EL (cell line): ENCODE measurements at regions not wholly inside any gene's neighbourhood (a gene's known extent, or its start where the extent isn't known, plus 50 kb on each side); places are given as distances from the start of the nearest gene placed in this dataset.

Source experiments
- DNase-seq: peaks from one replicate; pipeline ENCODE4 v3.0.0-alpha.2; 2016

- no peak for DNase-seq
Observed at GRCh38 chr2:5315041-5315440, 377.1 kb upstream of the SOX11 start.

GRCh38 chr2:5315512-5315911 lies 376.7 kb upstream of the SOX11 start:
- DNase-seq, result no peak

GRCh38 chr2:5316001-5316490 lies 376.1 kb upstream of the SOX11 start:
- no peak for DNase-seq

GRCh38 chr2:5319493-5319892 lies 372.7 kb upstream of the SOX11 start:
- no peak for DNase-seq

GRCh38 chr2:5322396-5322795 lies 369.8 kb upstream of the SOX11 start:
- no peak for DNase-seq

- DNase-seq, result no peak
Observed at GRCh38 chr2:5325523-5325922, 366.7 kb upstream of the SOX11 start.

- no peak for DNase-seq
Observed at GRCh38 chr2:5328826-5329225, 363.4 kb upstream of the SOX11 start.

- DNase-seq, result no peak
Observed at GRCh38 chr2:5329763-5330162, 362.4 kb upstream of the SOX11 start.

- DNase-seq, result no peak
Observed at GRCh38 chr2:5330961-5331360, 361.2 kb upstream of the SOX11 start.

- DNase-seq, result no peak
Observed at GRCh38 chr2:5332925-5333324, 359.3 kb upstream of the SOX11 start.

- no peak for DNase-seq
Observed at GRCh38 chr2:5339473-5339872, 352.7 kb upstream of the SOX11 start.

- no peak for DNase-seq
Observed at GRCh38 chr2:5343785-5344335, 348.3 kb upstream of the SOX11 start.

GRCh38 chr2:5352286-5352685 lies 339.9 kb upstream of the SOX11 start:
- no peak for DNase-seq

GRCh38 chr2:5353565-5353964 lies 338.6 kb upstream of the SOX11 start:
- no peak for DNase-seq

- DNase-seq, result no peak
Observed at GRCh38 chr2:5359397-5359796, 332.8 kb upstream of the SOX11 start.

- DNase-seq, result no peak
Observed at GRCh38 chr2:5360081-5360480, 332.1 kb upstream of the SOX11 start.

GRCh38 chr2:5364361-5364760 lies 327.8 kb upstream of the SOX11 start:
- DNase-seq, result no peak

- DNase-seq, result no peak
Observed at GRCh38 chr2:5365871-5366461, 326.2 kb upstream of the SOX11 start.

GRCh38 chr2:5367321-5367720 lies 324.9 kb upstream of the SOX11 start:
- DNase-seq, result no peak

GRCh38 chr2:5368263-5368662 lies 323.9 kb upstream of the SOX11 start:
- no peak for DNase-seq

- DNase-seq, result no peak
Observed at GRCh38 chr2:5369510-5369909, 322.7 kb upstream of the SOX11 start.

GRCh38 chr2:5370158-5370557 lies 322.0 kb upstream of the SOX11 start:
- no peak for DNase-seq

GRCh38 chr2:5372141-5372540 lies 320.0 kb upstream of the SOX11 start:
- no peak for DNase-seq

- no peak for DNase-seq
Observed at GRCh38 chr2:5373200-5373599, 319.0 kb upstream of the SOX11 start.

- no peak for DNase-seq
Observed at GRCh38 chr2:5374762-5375161, 317.4 kb upstream of the SOX11 start.
